ENCODE measurements at regions not wholly inside any gene's neighbourhood (a gene's known extent, or its start where the extent isn't known, plus 50 kb on each side); places are given as distances from the start of the nearest gene placed in this dataset.

DNA sequence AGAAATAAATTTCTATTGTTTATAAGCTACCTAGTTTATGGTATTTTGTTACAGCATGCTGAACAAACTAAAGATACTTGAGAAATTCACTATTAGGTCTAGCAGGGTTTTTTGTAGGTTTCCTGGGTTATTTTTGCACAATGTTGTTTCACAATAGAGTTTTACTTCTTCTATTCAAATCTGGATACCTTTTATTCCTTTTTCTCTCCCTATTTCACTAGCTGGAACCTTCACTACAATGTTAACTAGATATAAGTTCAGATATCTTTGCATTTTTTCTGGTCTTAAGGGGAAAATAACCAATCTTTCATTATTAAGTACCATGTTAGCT is 237.7 kb upstream of the CITED2 start:
- no peak overlapping the region for H3K27ac Mint-ChIP-seq (ENCODE audit: unreplicated experiment)
- Histone ChIP-seq H3K27me3 (ENCODE audit: insufficient read depth, low read length) (no peaks in the 10 kb centered on the region), H3K4me1 (ENCODE audit: insufficient read depth, low read length) (peaks cover 4% of the 10 kb centered on the region), H3K9ac (ENCODE audit: low read length) (no peak overlapping the region), H3K9me3 (ENCODE audit: insufficient read depth, low read depth, low read length) (no peaks in the 10 kb centered on the region), H4K20me1 (ENCODE audit: insufficient read depth, low read length) (no peaks in the 10 kb centered on the region), H3K4me3 (ENCODE audit: insufficient read depth, low read depth, low read length) (no peak overlapping the region), H3K79me2 (ENCODE audit: insufficient read depth, low read length) (no peaks in the 10 kb centered on the region), H3K36me3 (ENCODE audit: insufficient read depth, low read length) (no peaks in the 10 kb centered on the region), H3K27ac (ENCODE audit: low read depth, low read length) (no peak overlapping the region), H2AFZ (ENCODE audit: low read depth, low read length) (no peak overlapping the region), H3K4me2 (ENCODE audit: low read length) (no peak overlapping the region)
- H3K9me3 Mint-ChIP-seq (ENCODE audit: unreplicated experiment) = no peaks in the 10 kb centered on the region
- FAIRE-seq (no peak), DNase-seq (ENCODE audit: low read depth) (no peak)
- H3K4me1 Mint-ChIP-seq (ENCODE audit: low read depth, unreplicated experiment) = peaks cover 18% of the 10 kb centered on the region
- H3K27me3 Mint-ChIP-seq (ENCODE audit: low read depth, unreplicated experiment) = no peaks in the 10 kb centered on the region
- no peaks in the 10 kb centered on the region for H3K36me3 Mint-ChIP-seq (ENCODE audit: low read depth, unreplicated experiment)
- TF ChIP-seq EZH2 (IDR thresholded peaks at IDR 0.05; ENCODE audit: insufficient read depth, low read length) = no peak
- TF ChIP-seq, protein P1, sequence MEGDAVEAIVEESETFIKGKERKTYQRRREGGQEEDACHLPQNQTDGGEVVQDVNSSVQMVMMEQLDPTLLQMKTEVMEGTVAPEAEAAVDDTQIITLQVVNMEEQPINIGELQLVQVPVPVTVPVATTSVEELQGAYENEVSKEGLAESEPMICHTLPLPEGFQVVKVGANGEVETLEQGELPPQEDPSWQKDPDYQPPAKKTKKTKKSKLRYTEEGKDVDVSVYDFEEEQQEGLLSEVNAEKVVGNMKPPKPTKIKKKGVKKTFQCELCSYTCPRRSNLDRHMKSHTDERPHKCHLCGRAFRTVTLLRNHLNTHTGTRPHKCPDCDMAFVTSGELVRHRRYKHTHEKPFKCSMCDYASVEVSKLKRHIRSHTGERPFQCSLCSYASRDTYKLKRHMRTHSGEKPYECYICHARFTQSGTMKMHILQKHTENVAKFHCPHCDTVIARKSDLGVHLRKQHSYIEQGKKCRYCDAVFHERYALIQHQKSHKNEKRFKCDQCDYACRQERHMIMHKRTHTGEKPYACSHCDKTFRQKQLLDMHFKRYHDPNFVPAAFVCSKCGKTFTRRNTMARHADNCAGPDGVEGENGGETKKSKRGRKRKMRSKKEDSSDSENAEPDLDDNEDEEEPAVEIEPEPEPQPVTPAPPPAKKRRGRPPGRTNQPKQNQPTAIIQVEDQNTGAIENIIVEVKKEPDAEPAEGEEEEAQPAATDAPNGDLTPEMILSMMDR (IDR thresholded peaks at IDR 0.05; ENCODE audit: insufficient read depth, low read depth, low read length) = no peak
- H3K4me3 Mint-ChIP-seq (ENCODE audit: unreplicated experiment) = no peak overlapping the region

DNA sequence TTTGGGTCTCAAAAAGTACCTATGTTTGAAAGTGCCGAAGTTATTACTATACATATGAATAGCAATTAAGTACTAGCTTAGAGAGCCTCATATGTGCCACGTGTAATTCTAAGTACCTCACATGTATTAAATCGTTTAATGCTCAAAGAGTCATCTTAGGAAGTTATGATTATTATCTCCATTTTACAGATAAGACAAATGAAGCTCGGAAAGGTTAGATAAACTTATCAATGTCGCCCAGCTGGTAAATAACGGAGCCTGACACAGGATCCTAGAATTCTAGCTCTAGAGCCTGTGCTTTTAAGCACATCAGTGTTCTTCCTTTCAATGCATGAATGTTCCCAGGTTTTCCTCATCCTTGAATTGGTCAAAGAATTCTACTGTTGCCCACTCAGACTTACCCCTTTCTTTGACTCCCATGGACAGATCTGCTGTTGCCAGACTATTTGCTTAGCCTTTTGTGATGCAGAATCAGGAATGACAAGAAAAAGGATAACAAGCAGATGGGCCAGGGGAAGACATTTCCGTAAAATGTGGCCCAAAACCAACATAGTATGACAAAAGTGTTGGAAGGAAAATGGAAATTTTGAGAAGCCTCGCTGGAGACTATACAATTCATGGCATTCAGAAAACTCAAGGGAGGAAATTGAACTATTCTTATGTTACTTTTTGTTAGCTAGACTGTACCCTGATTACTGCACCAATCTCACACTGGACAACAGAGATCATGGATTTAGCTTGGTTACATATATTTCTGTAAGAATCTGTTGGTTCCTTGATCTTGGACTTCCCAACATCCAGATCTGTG is 237.1 kb upstream of the CITED2 start:
- Histone ChIP-seq H3K79me2 (ENCODE audit: insufficient read depth, low read length) (no peaks in the 10 kb centered on the region), H3K9me3 (ENCODE audit: insufficient read depth, low read depth, low read length) (no peaks in the 10 kb centered on the region), H2AFZ (ENCODE audit: low read depth, low read length) (no peak overlapping the region), H4K20me1 (ENCODE audit: insufficient read depth, low read length) (no peaks in the 10 kb centered on the region), H3K4me3 (ENCODE audit: insufficient read depth, low read depth, low read length) (no peak overlapping the region), H3K27ac (ENCODE audit: low read depth, low read length) (no peak overlapping the region), H3K27me3 (ENCODE audit: insufficient read depth, low read length) (no peaks in the 10 kb centered on the region), H3K36me3 (ENCODE audit: insufficient read depth, low read length) (no peaks in the 10 kb centered on the region), H3K4me2 (ENCODE audit: low read length) (no peak overlapping the region), H3K4me1 (ENCODE audit: insufficient read depth, low read length) (peaks cover 4% of the 10 kb centered on the region), H3K9ac (ENCODE audit: low read length) (no peak overlapping the region)
- H3K27me3 Mint-ChIP-seq (ENCODE audit: low read depth, unreplicated experiment) = no peaks in the 10 kb centered on the region
- H3K9me3 Mint-ChIP-seq (ENCODE audit: unreplicated experiment) = no peaks in the 10 kb centered on the region
- no peak for TF ChIP-seq EZH2 (IDR thresholded peaks at IDR 0.05; ENCODE audit: insufficient read depth, low read length)
- TF ChIP-seq, protein P1 (IDR thresholded peaks at IDR 0.05; ENCODE audit: insufficient read depth, low read depth, low read length) = no peak
- no peak for FAIRE-seq
- H3K36me3 Mint-ChIP-seq (ENCODE audit: low read depth, unreplicated experiment) = no peaks in the 10 kb centered on the region
- DNase-seq (ENCODE audit: low read depth) = no peak
- no peak overlapping the region for H3K4me3 Mint-ChIP-seq (ENCODE audit: unreplicated experiment)
- H3K4me1 Mint-ChIP-seq (ENCODE audit: low read depth, unreplicated experiment) = peaks cover 20% of the 10 kb centered on the region
- H3K27ac Mint-ChIP-seq (ENCODE audit: unreplicated experiment) = no peak overlapping the region
